GM10248 (cell line): ENCODE measurements at regions not wholly inside any gene's neighbourhood (a gene's known extent, or its start where the extent isn't known, plus 50 kb on each side); places are given as distances from the start of the nearest gene placed in this dataset.

Experiments used
- CTCF ChIA-PET: fragments of 300-600 bp; sonication (Branson Sonifier 250); formaldehyde crosslinking; extraction: SDS; loops from one replicate; lab custom pipeline; 2021; ENCODE audit warnings: antibody characterized with exemption; lab: Yijun Ruan, JAX
- POLR2A ChIA-PET: fragments of 350-650 bp; sonication (Branson Sonifier 250); formaldehyde crosslinking; extraction: SDS; loops from one replicate; lab custom pipeline; 2020; ENCODE audit warnings: antibody characterized with exemption; lab: Yijun Ruan, JAX
- DNase-seq: peaks from one replicate; pipeline ENCODE4 v3.0.0; 2012; ENCODE audit errors: extremely low spot score
- TF ChIP-seq, protein P1 (sequence below): IDR thresholded peaks from 2 replicates; pipeline ENCODE4 v1.5.1; 2012; ENCODE audit warnings: mild to moderate bottlenecking, low read depth; ENCODE audit errors: extremely low read depth, missing control alignments, control extremely low read depth

DNA sequence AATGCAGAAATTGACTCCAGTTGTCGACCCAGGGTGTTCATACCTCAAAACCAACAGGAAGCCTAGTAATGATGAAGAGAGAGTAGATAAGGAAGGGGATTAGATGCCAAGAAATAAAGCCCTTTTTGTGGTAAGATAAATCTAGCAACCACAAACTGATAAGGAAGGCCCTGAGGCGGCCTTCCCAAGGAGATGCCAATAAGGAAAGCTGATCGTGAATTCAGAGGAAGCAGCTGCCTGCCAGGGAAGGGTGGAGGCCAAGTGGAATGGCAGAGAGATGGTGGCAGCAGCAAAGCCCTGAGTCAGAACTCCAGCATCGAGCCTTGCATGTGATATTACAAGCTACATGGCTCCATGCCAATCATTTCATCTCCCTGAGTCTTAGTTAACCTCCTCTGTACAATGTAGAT lies 126.3 kb downstream of the IRS1 start:
- ChIA-PET POLR2A (no interaction called here), CTCF (no interaction called here)
- DNase-seq = no peak
- TF ChIP-seq, protein P1, sequence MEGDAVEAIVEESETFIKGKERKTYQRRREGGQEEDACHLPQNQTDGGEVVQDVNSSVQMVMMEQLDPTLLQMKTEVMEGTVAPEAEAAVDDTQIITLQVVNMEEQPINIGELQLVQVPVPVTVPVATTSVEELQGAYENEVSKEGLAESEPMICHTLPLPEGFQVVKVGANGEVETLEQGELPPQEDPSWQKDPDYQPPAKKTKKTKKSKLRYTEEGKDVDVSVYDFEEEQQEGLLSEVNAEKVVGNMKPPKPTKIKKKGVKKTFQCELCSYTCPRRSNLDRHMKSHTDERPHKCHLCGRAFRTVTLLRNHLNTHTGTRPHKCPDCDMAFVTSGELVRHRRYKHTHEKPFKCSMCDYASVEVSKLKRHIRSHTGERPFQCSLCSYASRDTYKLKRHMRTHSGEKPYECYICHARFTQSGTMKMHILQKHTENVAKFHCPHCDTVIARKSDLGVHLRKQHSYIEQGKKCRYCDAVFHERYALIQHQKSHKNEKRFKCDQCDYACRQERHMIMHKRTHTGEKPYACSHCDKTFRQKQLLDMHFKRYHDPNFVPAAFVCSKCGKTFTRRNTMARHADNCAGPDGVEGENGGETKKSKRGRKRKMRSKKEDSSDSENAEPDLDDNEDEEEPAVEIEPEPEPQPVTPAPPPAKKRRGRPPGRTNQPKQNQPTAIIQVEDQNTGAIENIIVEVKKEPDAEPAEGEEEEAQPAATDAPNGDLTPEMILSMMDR = no peak

DNA sequence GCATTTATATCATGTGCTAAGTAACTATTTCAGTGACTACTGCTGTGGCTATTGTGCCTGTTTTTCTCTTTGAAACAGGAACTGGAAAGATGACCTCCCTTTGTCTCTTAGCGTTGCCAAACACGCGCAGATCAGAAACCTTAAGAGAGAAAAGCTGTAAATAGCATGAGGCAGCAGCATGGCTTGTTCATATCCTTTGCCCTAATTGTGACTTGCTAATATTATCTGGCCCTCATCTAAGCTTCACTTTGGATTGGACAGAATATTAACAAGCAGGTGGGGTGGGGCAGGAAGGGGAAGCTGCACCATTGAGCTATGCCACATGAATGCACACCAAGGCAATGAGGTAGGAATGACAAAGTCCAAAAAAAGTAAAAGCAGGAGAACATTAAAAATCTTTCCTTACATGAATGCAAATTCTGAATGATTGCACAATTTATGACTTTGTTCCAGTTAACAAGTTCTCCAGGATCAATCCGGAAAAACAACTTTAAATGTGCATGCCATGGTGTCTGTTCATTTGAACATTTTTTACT lies 128.4 kb downstream of the IRS1 start:
- CTCF ChIA-PET = no interaction called here
- POLR2A ChIA-PET = no interaction called here
- TF ChIP-seq, protein P1 = no peak
- DNase-seq = no peak

- no peak for DNase-seq
These were observed 129.7 kb downstream of the IRS1 start for GRCh38 chr2:226669905-226670304.

GRCh38 chr2:226669249-226669648 lies 130.4 kb downstream of the IRS1 start:
- POLR2A ChIA-PET = no interaction called here
- DNase-seq = no peak
- CTCF ChIA-PET = interaction anchor here (1.2 kb wide), 1 partner anchor 86 kb away, joined by 3 read pairs; no protein-coding TSS in a partner anchor
- TF ChIP-seq, protein P1 = no peak

More at GRCh38 chr2:226669905-226670304, 129.7 kb downstream of the IRS1 start:
- TF ChIP-seq, protein P1 = no peak
- POLR2A ChIA-PET = no interaction called here
- CTCF ChIA-PET = interaction anchor here (0.7 to 1.2 kb wide), 2 partner anchors 18 to 86 kb away, joined by 3 read pairs; no protein-coding TSS in a partner anchor

DNA sequence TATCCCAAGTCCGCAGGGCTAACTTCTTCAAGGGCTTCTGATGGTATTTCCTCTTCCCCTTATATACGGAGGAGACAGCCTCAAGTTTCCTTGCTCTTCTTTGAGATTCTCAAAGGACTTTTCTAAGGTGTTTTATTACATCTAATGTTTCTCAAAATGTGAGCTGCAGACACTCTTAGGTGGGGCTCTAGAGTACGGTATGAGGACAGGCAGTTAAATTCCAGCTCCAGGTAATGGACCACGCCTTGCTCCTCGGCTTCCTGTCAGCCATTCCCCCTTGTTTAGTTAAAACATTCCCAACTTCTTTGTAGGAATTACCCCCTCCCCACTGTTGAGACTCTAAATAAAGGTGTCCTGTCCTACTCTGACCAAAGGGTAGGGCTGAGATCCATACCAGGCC lies 131.9 kb downstream of the IRS1 start:
- DNase-seq = no peak
- CTCF ChIA-PET = interaction anchor here (1.0 kb wide), 1 partner anchor 10 kb away, joined by 5 read pairs; no protein-coding TSS in a partner anchor
- TF ChIP-seq, protein P1 = no peak
- POLR2A ChIA-PET = no interaction called here

- POLR2A ChIA-PET = no interaction called here
- no peak for DNase-seq
- CTCF ChIA-PET = no interaction called here
- TF ChIP-seq, protein P1 = no peak
These were observed 134.3 kb downstream of the IRS1 start for GRCh38 chr2:226665306-226665831.
